ENCODE measurements at regions not wholly inside any gene's neighbourhood (a gene's known extent, or its start where the extent isn't known, plus 50 kb on each side); places are given as distances from the start of the nearest gene placed in this dataset.
"Not testable (repeated sequence)": the region's sequence is repeated elsewhere in the genome, so short reads cannot be mapped to it uniquely, and the experiment has no call there.

- DNase-seq, result no peak
These were observed 171.5 kb downstream of the ALDH8A1 start for GRCh38 chr6:134778431-134778830.

DNA sequence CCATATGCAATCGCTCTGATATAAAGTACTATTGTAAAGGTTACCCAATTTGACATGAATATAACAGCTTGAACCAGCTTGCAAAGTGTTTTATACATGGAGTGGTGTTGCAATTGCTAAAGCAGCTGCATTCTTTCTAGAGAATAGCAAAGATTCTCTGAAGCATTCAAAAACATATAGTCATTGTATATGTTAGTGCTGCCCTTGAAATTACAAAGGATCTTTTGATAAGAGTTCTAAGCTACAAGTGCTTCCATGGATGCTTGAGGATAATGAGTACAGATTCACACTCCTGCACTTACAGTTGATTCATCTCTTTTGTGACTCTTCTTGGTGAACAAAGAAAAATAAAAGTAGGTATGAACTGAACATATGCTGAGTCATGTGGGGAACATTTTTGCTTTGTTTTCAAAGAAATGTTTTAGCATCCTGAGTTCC, 175.7 kb downstream of the ALDH8A1 start:
- DNase-seq, result no peak

DNA sequence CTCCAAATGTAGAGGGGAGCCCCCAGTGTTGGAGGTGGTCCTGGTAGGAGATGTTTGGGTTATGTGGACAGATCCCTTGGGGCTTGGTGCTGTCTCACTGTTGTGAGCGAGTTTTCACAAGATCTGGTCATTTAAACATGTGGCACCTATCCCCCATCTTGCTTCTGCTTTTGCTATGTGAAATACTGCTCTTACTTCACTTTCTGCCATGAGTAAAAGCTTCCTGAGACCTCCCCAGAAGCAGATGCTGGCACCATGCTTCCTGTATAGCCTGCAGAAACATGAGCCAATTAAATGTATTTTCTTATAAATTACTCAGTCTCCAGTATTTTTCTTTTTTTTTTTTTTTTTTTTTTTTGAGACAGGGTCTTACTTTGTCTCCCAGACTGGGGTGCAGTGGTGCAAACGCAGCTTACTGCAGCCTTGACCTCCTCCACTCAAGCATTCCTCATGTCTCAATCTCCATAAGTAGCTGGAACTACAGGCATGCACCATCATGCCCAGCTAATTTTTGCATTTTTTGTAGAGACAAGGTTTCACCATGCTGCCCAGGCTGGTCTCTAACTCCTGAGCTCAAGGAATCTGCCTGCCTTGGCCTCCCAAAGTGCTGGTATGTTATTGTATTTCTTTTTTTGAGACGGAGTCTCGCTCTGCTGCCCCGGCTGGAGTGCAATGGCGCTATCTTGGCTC, 177.1 kb downstream of the ALDH8A1 start:
- DNase-seq, result no peak

DNA sequence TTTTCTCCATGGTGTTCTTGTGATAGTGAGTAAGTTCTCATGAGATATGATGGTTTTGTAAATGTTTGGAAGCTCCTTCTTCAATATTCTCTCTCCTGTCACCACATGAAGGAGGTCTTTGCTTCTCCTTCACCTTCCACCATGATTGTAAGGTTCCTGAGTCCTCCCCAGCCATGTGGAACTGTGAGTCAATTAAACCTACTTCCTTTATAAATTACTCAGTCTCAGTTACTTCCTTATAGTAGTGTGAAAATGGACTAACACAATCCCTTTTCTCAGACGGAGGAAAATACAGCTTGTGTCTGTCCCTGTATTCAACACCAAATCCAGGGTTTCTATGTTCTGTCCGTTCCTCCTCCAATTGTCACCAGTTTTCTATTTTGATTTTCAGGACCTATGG, 181.0 kb downstream of the ALDH8A1 start:
- no peak for DNase-seq

DNA sequence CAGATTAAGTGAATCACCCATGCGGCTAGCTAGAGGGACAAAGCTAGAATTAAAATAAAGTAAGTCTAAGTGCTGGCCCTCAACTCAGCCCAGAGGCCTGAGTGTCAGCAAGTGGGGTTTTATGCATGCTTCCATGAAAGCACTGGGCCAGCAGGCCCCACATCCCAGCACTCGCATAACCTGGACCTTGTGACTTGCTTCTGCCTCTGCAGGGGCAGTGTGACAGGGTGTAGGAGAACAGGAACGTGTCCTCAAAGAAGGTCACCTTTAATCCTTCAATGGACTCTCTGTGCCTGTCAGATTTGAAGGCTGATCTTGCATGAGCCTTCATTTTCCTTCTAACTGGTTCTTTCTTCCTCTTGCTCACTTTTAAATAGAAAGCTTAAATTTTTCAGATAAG, 183.4 kb downstream of the ALDH8A1 start:
- DNase-seq, result no peak

GRCh38 chr6:134764741-134765140, 185.2 kb downstream of the ALDH8A1 start:
- DNase-seq, result no peak

DNA sequence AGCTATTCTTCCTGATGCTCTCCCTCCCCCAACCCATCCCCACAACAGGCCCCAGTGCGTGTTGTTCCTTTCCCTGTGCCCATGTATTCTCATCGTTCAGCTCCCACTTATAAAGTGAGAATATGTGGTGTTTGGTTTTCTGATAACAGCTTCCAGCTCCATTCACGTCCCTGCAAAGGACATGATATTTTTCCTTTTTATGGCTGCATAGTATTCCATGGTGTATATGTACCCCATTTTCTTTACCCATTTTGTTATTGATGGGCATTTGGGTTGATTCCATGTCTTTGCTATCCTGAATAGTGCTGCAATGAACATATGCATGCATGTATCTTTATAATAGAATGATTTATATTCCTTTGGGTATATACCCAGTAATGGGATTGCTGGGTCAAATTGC, 186.3 kb downstream of the ALDH8A1 start:
- DNase-seq, result not testable (repeated sequence)

GRCh38 chr6:134758621-134759020, 191.3 kb downstream of the ALDH8A1 start:
- no peak for DNase-seq

DNA sequence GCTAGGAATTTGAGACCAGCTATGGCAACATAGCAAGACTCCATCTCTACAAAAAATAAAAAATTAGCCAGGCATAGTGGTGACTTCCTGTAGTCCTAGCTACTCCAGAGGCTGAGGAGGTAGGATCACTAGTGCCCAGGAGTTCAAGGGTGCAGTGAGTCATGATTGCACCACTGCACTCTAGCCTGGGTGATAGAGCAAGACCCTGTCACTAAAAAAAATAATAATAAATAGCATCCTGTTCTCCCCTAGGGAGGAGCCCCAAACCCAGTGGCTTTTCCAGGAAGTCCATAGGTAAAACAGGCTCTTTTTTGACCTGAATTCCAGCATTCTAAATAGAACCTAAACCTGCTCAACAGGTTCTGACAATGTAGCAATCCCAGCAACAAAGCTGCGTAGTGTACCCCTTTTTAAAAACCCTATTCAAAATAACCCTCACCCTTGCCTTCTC, 192.0 kb downstream of the ALDH8A1 start:
- no peak for DNase-seq

DNA sequence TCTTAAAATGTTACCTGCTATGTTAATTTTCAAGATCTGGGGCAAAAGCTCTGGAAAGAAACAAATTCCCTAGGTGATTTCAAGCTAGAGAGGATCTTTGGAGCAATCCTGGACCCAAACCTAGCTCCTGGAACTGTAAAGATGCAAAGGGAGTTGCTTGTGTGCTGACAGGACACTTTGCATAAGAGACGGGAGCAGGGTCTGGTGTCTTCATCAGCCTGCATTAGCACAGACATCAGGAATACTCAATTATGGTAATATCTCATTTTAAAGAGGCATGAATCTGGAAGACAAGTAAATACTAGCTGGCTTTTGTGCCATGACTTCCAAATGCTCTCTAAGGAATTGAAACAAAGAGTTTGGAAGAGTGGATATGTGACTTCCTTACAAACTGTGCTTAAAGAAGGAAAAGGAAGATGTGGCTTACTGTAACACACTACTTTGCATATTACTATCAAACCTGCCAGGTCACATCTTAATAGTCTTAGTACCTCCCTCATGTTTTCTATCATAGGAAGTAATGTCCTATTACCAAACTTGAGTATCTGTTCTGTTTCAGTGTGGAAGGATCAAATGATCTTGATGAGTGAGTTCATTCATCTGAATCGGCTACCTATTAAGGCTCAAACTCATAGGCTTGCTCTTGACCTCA, 193.4 kb downstream of the ALDH8A1 start:
- DNase-seq, result no peak

GRCh38 chr6:134754013-134754690, 195.7 kb downstream of the ALDH8A1 start:
- DNase-seq, result no peak

DNA sequence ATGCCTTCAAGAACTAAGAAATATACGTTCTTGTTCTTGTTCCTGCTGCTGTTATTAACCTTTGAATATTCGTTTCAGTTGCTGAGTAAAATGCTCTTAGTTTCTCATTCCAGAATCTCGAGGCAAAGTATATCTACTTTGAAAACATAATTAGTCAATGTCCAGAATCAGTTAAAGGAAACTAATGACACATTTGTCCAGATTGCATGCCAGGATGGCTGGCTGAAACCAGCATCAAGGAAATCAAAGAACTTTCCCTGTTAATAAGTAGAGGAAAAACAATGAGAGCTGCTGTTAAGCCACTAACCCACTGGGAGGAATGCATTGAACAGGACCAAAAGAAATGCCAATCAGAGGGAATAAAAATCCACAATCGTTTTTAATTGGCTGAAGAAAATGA, 196.9 kb downstream of the ALDH8A1 start:
- DNase-seq, result no peak

- no peak for DNase-seq
These were observed 197.5 kb downstream of the ALDH8A1 start for GRCh38 chr6:134752445-134752844.

GRCh38 chr6:134750669-134751068, 199.2 kb downstream of the ALDH8A1 start:
- no peak for DNase-seq

DNA sequence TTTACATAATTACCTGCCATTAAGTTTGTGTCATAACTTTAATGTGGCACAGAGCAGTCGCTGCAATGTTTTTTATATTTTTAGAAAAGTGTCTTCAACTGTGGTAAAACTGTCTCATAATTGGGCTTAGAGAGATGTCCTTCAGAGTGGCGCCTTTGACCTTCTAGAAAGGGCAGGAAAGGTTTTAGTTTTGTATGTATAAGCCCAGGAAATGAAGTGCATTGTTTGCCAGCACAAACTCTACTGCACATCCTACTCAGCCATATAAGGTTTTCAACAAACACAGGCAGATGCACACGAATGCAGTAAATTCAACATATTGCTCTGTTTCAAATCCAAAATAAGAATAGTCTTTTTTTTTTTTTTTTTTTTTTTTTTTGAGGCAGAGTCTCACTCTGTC, 201.4 kb downstream of the ALDH8A1 start:
- no peak for DNase-seq

DNA sequence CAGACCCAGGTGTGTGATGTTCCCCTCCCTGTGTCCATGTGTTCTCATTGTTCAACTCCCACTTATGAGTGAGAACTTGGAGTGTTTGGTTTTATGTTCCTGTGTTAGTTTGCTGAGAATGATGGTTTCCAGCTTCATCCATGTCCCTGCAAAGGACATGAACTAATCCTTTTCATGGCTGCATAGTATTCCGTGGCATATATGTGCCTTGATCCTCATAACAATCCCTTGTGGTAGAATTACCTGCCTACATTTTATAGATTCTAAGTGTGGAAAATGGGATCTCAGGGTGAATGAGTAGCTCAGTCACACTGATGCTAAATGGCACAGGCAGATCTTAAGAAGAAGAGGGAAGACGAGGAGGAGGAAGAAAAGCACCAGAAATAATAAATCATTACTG, 202.7 kb downstream of the ALDH8A1 start:
- DNase-seq, result not testable (repeated sequence)

DNA sequence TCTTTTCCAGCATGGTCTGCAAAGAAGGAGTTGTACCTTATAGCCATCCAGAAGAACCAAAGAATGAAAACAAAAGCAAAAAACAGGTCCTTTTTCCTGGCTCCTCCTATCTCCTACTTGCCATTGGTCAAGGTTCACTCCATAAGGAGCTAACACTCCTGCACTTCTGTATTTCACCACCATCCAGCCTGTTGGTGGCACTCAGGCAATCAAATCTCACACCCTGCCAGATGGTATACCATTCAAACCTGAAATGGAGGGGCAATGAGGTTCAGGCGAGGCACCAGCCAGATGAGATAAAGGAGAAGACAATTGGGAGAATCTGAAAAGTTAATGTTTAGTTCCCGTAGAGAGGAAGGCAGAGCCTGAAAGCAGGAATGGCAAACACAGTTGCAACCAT, 203.8 kb downstream of the ALDH8A1 start:
- DNase-seq, result no peak

- DNase-seq, result not testable (repeated sequence)
These were observed 204.7 kb downstream of the ALDH8A1 start for GRCh38 chr6:134745192-134745591.

DNA sequence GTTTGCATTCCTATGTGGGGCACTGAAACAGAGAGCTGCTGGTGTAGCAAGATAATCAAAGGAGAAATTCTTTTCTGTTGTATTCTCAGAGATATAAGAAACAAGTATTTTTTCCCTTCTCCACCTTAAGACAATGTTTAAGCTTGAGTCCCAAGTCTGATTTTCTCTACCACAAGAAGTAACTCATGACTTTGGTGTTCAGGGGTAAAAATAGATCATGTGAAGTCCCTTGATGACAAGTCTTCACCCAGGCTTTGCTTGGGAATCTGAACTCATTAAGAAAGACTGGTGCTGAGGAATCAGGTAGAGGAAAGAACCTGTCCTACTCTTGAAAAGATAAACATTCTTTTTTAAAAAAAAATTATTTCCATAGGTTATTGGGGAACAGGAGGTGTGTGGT, 205.6 kb downstream of the ALDH8A1 start:
- DNase-seq, result no peak

- no peak for DNase-seq
These were observed 208.7 kb downstream of the ALDH8A1 start for GRCh38 chr6:134741200-134741536.

DNA sequence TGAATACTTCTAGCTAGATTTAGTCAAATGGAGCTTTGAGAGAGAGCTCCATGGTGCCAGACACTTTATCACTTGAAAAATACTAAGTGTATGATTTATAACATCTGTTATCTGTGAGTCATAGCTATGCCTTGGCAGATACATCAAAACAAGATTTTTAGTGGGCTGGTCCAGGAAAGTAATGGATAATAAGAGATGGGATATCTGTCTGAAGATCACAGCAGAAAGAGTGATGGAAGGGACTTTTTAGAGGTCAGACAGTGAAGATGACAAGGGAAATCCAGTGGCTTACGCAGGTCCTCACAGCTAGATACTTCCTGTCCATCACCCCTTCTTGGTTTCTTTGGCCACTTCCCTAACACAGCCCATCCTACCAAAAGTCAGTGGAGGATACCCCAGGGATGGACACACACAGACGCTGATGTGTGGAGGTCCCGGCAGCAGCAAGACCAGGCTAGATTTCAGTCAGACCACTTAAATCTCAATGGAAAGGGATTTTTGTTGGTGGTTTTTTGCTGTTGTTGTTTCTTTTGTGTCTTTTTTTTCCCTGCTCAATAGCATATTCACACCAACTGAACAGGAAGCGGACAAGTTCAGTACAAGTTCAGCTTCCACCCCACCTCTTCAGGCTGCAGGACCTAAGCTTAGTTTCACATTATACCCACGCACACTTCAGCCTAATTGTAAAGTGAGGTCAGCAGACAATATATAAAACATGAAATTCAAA, 209.3 kb downstream of the ALDH8A1 start:
- no peak for DNase-seq

DNA sequence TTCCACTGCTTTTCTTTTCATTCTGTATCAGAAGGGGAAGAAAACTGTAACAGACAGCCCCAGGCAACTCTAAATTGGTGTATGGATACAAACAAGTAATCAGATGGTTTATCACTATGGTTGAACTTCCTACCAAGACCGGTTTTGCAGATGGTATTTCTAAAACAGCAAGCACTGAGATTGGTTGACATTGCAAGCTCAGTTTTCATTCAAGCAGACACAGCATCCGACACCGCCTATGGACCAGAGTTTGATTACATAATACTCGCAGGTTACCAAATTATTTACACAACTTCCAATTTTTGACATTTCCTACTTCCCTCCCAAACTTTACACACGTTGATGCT, 209.9 kb downstream of the ALDH8A1 start:
- no peak for DNase-seq

GRCh38 chr6:134739299-134740026, 210.4 kb downstream of the ALDH8A1 start:
- no peak for DNase-seq
